T-cell (primary cell): ENCODE measurements at regions not wholly inside any gene's neighbourhood (a gene's known extent, or its start where the extent isn't known, plus 50 kb on each side); places are given as distances from the start of the nearest gene placed in this dataset.
"Not testable (repeated sequence)": the region's sequence is repeated elsewhere in the genome, so short reads cannot be mapped to it uniquely, and the experiment has no call there.

Source experiments
- ATAC-seq, 4 experiments: fragments of 200-7000 bp in 3 of 4; fragments of 150-1000 bp in 1 of 4; cut with Tn5 transposase; replicated peaks in 1 of 4; 1 replicate in 3 of 4; 2 replicates in 1 of 4; pipeline ENCODE4 v1.10.0; 2021; ENCODE audit warnings: moderate library complexity in 3 of 4, mild to moderate bottlenecking in 2 of 4, moderate number of reproducible peaks in 1 of 4
- CTCF ChIA-PET, 2 donors: fragments of 300-600 bp; sonication (Branson Sonifier 250); formaldehyde crosslinking; loops; one replicate each; lab custom pipeline; 2022; ENCODE audit warnings: antibody characterized with exemption in 2 of 2; lab: Charles Lee
- POLR2A ChIA-PET, 2 donors: fragments of 300-600 bp; sonication (Branson Sonifier 250); formaldehyde crosslinking; loops; one replicate each; lab custom pipeline; 2022; ENCODE audit warnings: antibody characterized with exemption in 2 of 2; lab: Charles Lee
- DNase-seq, 35 experiments: peaks; one replicate each; pipeline versions ENCODE4 v3.0.0 to v3.0.0-alpha.2; 2013 to 2023
- H3K27ac ChIP-seq: one replicate; pipeline ENCODE4 v1.5.1; 2013; ENCODE audit warnings: low read length
- H3K27me3 ChIP-seq, 2 experiments: replicated peaks in 1 of 2; 1 replicate in 1 of 2; 2 replicates in 1 of 2; pipeline versions ENCODE4 v1.6.1 to v1.7.0; 2013; ENCODE audit warnings: low read length in 1 of 2, mixed read lengths in 1 of 2; ENCODE audit not compliant: control insufficient read depth in 2 of 2, insufficient read depth in 2 of 2; ENCODE audit errors: extremely low read depth in 1 of 2
- H3K36me3 ChIP-seq, 2 donors: 1 replicate in 1 of 2; 2 replicates in 1 of 2; pipeline versions ENCODE4 v1.6.1 to v1.7.0; 2013; ENCODE audit warnings: low read length in 1 of 2; ENCODE audit not compliant: control insufficient read depth in 2 of 2, insufficient read depth in 1 of 2; ENCODE audit errors: extremely low read depth in 1 of 2
- H3K4me1 ChIP-seq, 2 experiments: 1 replicate in 1 of 2; 2 replicates in 1 of 2; pipeline versions ENCODE4 v1.6.1 to v1.7.0; 2013; ENCODE audit warnings: low read length in 2 of 2, mixed read lengths in 1 of 2; ENCODE audit not compliant: insufficient read depth in 2 of 2, control insufficient read depth in 1 of 2; ENCODE audit errors: extremely low read depth in 1 of 2
- H3K4me3 ChIP-seq, 2 donors: 1 replicate in 1 of 2; 2 replicates in 1 of 2; pipeline versions ENCODE4 v1.5.1 to v1.7.0; 2013; ENCODE audit warnings: mild to moderate bottlenecking in 2 of 2, low read length in 1 of 2, moderate library complexity in 1 of 2; ENCODE audit not compliant: control insufficient read depth in 1 of 2; ENCODE audit errors: extremely low read depth in 1 of 2
- H3K9me3 ChIP-seq: 2 replicates; pipeline ENCODE4 v1.7.0; 2013
- H3K27ac Mint-ChIP-seq, 2 donors: one replicate each; pipeline ENCODE4 v1.8.0; 2020 to 2021; ENCODE audit warnings: mild to moderate bottlenecking in 2 of 2, mixed read lengths in 2 of 2
- H3K27me3 Mint-ChIP-seq, 2 donors: one replicate each; pipeline ENCODE4 v1.8.0; 2021 to 2022; ENCODE audit warnings: mixed read lengths in 2 of 2
- H3K36me3 Mint-ChIP-seq: one replicate; pipeline ENCODE4 v1.8.0; 2021; ENCODE audit warnings: mixed read lengths
- H3K4me1 Mint-ChIP-seq, 3 donors: one replicate each; pipeline ENCODE4 v1.8.0; 2020 to 2022; ENCODE audit warnings: mixed read lengths in 3 of 3, mild to moderate bottlenecking in 1 of 3
- H3K4me3 Mint-ChIP-seq, 3 donors: one replicate each; pipeline ENCODE4 v1.8.0; 2020 to 2022; ENCODE audit warnings: mild to moderate bottlenecking in 3 of 3, mixed read lengths in 3 of 3, moderate library complexity in 3 of 3
- H3K9me3 Mint-ChIP-seq, 3 donors: one replicate each; pipeline ENCODE4 v1.8.0; 2020 to 2022; ENCODE audit warnings: mixed read lengths in 3 of 3
- WGBS: methylation state at CpG from one replicate; pipeline ENCODE4 v1.1.5; 2013; ENCODE audit warnings: missing lambda C conversion rate; ENCODE audit not compliant: insufficient coverage; 5-methylcytosine and 5-hydroxymethylcytosine counted together

DNA sequence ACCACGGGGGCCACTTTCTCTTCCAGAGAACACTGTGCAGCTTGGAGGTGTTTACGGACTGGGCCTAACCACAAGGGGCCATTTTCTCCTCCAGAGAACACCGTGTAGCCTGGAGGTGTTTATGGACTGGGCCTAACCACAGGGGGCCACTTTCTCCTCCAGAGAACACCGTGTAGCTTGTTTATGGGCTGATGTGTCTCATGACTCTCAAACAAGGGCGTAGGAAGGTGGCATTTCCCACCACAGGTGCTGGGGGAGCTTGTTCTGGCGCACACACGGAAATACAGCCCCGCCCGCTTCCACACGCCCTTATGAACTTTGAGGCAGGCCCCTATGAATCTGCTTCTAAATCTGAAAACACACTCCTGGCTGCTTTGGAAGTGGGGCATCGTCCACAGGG lies 174.6 kb upstream of the SFSWAP start:
- H3K9me3 ChIP-seq: no peaks in the 10 kb centered on the region
- H3K4me3 Mint-ChIP-seq: peak overlapping the region in 1 of 3 donors; percentile 51
- POLR2A ChIA-PET: no interaction called here
- peaks cover 16 to 32% (median 18%) of the 10 kb centered on the region in 3 donors for H3K4me1 Mint-ChIP-seq
- DNase-seq (peak in 33 of 35 experiments; percentile 11 to 88 (median 49)), ATAC-seq (peak; percentile 77 to 95 (median 89))
- peak overlapping the region; percentile 61 for H3K27ac ChIP-seq
- peaks cover 9 to 17% of the 10 kb centered on the region in 2 experiments for H3K4me1 ChIP-seq
- CTCF ChIA-PET: interaction anchor here in 1 of 2 donors (0.8 kb wide), 1 partner anchor 9 kb away, joined by 3 read pairs; no protein-coding TSS in a partner anchor
- H3K36me3 ChIP-seq: no peaks in the 10 kb centered on the region
- H3K27ac Mint-ChIP-seq: peak overlapping the region; percentile 84 to 85
- H3K27me3 ChIP-seq: peaks cover 0 to 7% of the 10 kb centered on the region in 2 experiments
- peaks cover 6 to 7% of the 10 kb centered on the region in 2 donors for H3K27me3 Mint-ChIP-seq
- no peaks in the 10 kb centered on the region for H3K9me3 Mint-ChIP-seq
- 20% methylated on average over 1 of the region's 11 CpGs for WGBS
- H3K36me3 Mint-ChIP-seq: no peaks in the 10 kb centered on the region
- H3K4me3 ChIP-seq: no peak overlapping the region

DNA sequence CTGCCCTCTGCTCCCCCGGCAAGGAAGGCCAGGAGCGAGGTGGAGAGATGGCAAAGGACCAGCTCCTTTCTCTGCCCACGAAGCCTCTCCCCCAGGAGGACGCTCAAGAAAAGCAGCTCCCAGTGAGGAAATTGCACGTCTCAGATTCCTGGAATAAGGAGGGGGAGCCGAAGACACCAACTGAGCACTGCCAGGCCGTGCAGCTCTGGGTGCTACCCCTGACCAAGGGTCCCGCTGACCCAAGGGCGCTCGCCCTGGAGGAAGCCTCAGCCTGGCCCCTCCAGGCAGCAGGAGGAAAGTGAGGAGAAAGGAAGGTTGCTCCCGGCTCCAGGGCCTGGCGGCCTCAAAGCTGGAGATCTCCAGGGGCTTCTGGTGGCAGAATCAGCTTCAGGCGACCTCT lies 174.1 kb upstream of the SFSWAP start:
- H3K9me3 ChIP-seq: no peaks in the 10 kb centered on the region
- Mint-ChIP-seq H3K9me3 (no peaks in the 10 kb centered on the region), H3K4me1 (peaks cover 16 to 27% (median 18%) of the 10 kb centered on the region in 3 donors), H3K36me3 (no peaks in the 10 kb centered on the region), H3K4me3 (peak overlapping the region in 1 of 3 donors; percentile 51), H3K27ac (peak overlapping the region; percentile 84 to 85), H3K27me3 (peaks cover 3 to 5% of the 10 kb centered on the region in 2 donors)
- ATAC-seq (no peak), DNase-seq (no peak)
- H3K36me3 ChIP-seq: no peaks in the 10 kb centered on the region
- H3K27ac ChIP-seq: peak overlapping the region; percentile 61
- peaks cover 9 to 17% of the 10 kb centered on the region in 2 experiments for H3K4me1 ChIP-seq
- peaks cover 0 to 4% of the 10 kb centered on the region in 2 experiments for H3K27me3 ChIP-seq
- ChIA-PET CTCF (interaction anchor here in 1 of 2 donors (0.8 kb wide), 1 partner anchor 9 kb away, joined by 3 read pairs; no protein-coding TSS in a partner anchor), POLR2A (no interaction called here)
- WGBS: 87% methylated on average over 13 of the region's 13 CpGs
- no peak overlapping the region for H3K4me3 ChIP-seq

DNA sequence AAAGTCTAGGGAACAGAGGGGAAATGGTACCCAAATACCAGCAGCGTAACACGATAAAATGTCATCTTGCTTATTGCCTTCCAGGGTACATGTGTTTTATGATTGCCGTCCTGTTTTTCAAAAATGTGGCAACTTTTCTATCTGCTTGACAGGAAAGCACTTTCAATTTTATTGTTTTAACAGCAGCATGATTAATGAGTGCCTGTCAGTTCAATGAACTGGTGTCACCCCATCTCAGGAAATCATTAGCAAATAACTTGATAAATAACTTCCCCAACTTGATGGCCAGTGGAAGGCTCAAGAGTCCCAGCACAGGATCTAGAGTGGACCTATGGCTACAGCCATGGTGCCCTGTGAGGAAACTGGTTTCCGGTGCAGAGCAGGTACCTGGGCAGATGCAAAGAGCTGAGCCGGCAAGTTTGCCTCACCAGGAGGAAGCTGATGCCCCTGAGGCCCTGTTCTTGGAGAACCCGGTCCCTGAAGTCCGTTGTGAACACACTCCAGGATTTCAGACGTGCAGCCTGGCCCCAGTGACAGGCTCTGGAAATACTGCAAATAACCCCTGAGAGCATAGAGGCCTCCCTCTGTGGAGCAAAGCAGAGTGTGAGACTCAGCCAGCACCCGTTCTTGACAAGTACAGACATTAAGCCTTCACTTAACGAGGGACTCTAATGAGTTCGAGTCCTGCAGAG lies 173.5 kb upstream of the SFSWAP start:
- Mint-ChIP-seq H3K27me3 (peaks cover 0 to 2% of the 10 kb centered on the region in 2 donors), H3K4me1 (peaks cover 16 to 25% (median 18%) of the 10 kb centered on the region in 3 donors), H3K4me3 (no peak overlapping the region), H3K27ac (peak overlapping the region; percentile 84 to 85), H3K9me3 (no peaks in the 10 kb centered on the region), H3K36me3 (no peaks in the 10 kb centered on the region)
- 59% methylated on average over 10 of the region's 11 CpGs for WGBS
- Histone ChIP-seq H3K4me3 (no peak overlapping the region), H3K9me3 (no peaks in the 10 kb centered on the region), H3K27me3 (peaks cover 0 to 8% of the 10 kb centered on the region in 2 experiments), H3K27ac (peak overlapping the region; percentile 61), H3K4me1 (peaks cover 9 to 17% of the 10 kb centered on the region in 2 experiments), H3K36me3 (no peaks in the 10 kb centered on the region)
- ChIA-PET POLR2A (no interaction called here), CTCF (no interaction called here)
- DNase-seq (no peak), ATAC-seq (no peak)

DNA sequence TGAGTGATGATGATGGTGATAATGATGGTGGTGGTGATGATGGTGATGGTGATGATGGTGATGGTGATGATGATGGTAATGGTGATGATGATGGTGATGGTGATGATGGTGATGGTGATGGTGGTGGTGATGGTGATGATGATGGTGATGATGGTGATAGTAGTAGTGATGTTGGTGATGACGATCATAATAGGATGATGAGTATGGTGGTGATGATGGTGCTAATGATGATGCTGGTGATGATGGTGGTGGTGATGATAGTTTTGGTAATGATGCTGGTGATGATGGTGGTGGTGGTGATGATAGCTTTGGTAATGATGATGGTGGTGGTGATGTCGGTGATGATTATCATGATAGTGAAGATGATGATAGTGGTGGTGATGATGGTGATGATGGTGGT lies 171.5 kb upstream of the SFSWAP start:
- Mint-ChIP-seq H3K4me1 (peaks cover 16 to 22% (median 18%) of the 10 kb centered on the region in 3 donors), H3K36me3 (no peaks in the 10 kb centered on the region), H3K27me3 (no peaks in the 10 kb centered on the region), H3K4me3 (no peak overlapping the region), H3K27ac (no peak overlapping the region), H3K9me3 (no peaks in the 10 kb centered on the region)
- H3K4me3 ChIP-seq: no peak overlapping the region
- POLR2A ChIA-PET: no interaction called here
- H3K9me3 ChIP-seq: no peaks in the 10 kb centered on the region
- no peak overlapping the region for H3K27ac ChIP-seq
- DNase-seq (no peak), ATAC-seq (no peak)
- H3K4me1 ChIP-seq: peaks cover 9 to 17% of the 10 kb centered on the region in 2 experiments
- WGBS: 91% methylated on average over 2 of the region's 2 CpGs
- CTCF ChIA-PET: no interaction called here
- H3K36me3 ChIP-seq: no peaks in the 10 kb centered on the region
- peaks cover 0 to 11% of the 10 kb centered on the region in 2 experiments for H3K27me3 ChIP-seq

DNA sequence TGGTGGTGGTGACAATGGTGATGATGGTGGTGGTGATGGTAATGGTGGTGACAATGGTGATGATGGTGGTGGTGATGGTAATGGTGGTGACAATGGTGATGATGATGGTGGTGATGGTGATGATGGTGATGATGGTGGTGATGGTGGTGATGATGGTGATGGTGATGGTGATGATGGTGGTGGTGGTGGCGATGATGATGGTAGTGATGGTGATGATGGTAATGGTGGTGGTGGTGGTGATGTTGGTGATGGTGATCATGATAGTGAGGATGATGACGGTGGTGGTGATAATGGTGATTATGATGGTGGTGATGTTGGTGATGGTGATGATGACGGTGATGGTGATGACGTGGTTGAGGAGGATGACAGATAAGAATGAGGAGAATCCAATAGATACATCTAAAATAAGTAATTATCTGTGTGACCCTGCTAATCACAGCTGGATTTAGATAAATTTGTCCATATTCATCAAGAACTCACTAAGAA lies 170.7 kb upstream of the SFSWAP start:
- H3K36me3 ChIP-seq: no peaks in the 10 kb centered on the region
- H3K9me3 ChIP-seq: no peaks in the 10 kb centered on the region
- peaks cover 0 to 11% of the 10 kb centered on the region in 2 experiments for H3K27me3 ChIP-seq
- no peak overlapping the region for H3K27ac ChIP-seq
- ATAC-seq: no peak
- Mint-ChIP-seq H3K4me1 (peaks cover 16 to 18% (median 18%) of the 10 kb centered on the region in 3 donors), H3K36me3 (no peaks in the 10 kb centered on the region), H3K27me3 (no peaks in the 10 kb centered on the region), H3K9me3 (no peaks in the 10 kb centered on the region), H3K27ac (no peak overlapping the region), H3K4me3 (no peak overlapping the region)
- no peak for DNase-seq
- WGBS: 100% methylated on average over 2 of the region's 4 CpGs
- H3K4me3 ChIP-seq: no peak overlapping the region
- ChIA-PET CTCF (no interaction called here), POLR2A (no interaction called here)
- H3K4me1 ChIP-seq: peaks cover 9 to 17% of the 10 kb centered on the region in 2 experiments

DNA sequence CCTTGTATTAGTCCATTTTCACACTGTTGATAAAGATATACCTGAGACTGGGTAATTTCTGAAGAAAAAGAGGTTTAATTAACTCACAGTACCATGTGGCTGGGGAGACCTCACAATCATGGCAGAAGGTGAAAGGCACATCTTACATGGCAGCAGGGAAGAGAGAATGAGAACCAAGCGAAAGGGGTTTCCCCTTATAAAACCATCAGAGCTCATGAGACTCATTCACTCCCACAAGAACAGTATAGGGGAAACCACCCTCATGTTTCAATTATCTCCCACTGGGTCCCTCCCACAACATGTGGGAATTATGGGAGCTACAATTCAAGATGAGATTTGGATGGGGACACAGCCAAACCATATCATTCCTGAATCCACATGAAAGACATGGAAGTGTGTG lies 169.4 kb upstream of the SFSWAP start:
- H3K27ac Mint-ChIP-seq, H3K36me3 ChIP-seq, ATAC-seq, H3K4me3 Mint-ChIP-seq, H3K27me3 Mint-ChIP-seq, CTCF ChIA-PET, POLR2A ChIA-PET, H3K36me3 Mint-ChIP-seq, H3K4me3 ChIP-seq, H3K9me3 Mint-ChIP-seq, H3K27ac ChIP-seq, H3K9me3 ChIP-seq, DNase-seq: not testable (repeated sequence)
- WGBS: no CpG with 5 or more reads among the region's 1 CpG
- peaks cover 9 to 12% (median 10%) of the 10 kb centered on the region in 3 donors for H3K4me1 Mint-ChIP-seq
- Histone ChIP-seq H3K27me3 (peaks cover 0 to 12% of the 10 kb centered on the region in 2 experiments), H3K4me1 (peaks cover 9 to 12% of the 10 kb centered on the region in 2 experiments)
